Thoracic aorta (tissue), 2 donors: ENCODE measurements at regions not wholly inside any gene's neighbourhood (a gene's known extent, or its start where the extent isn't known, plus 50 kb on each side); places are given as distances from the start of the nearest gene placed in this dataset.

Source experiments
- ATAC-seq: fragments of 150-250 bp; one replicate; pipeline ENCODE4 v1.8.0; 2017; ENCODE audit warnings: low read depth; ENCODE audit not compliant: insufficient number of reproducible peaks, low FRiP score
- DNase-seq: peaks from one replicate; pipeline ENCODE4 v3.0.0-alpha.2; 2020; ENCODE audit warnings: low spot score
- H3K27ac ChIP-seq, 2 donors: fragments of 200-600 bp; sonication (generic); 1 replicate in 1 of 2; 2 replicates in 1 of 2; pipeline ENCODE4 v1.5.1; 2016; ENCODE audit warnings: mild to moderate bottlenecking in 2 of 2, moderate library complexity in 2 of 2
- H3K27me3 ChIP-seq: fragments of 200-600 bp; sonication (generic); replicated peaks from 2 replicates; pipeline ENCODE4 v1.6.0; 2016; ENCODE audit warnings: mild to moderate bottlenecking; ENCODE audit not compliant: insufficient read depth
- H3K36me3 ChIP-seq: fragments of 200-600 bp; sonication (generic); one replicate; pipeline ENCODE4 v1.5.1; 2016
- H3K4me1 ChIP-seq, 2 donors: fragments of 200-600 bp; sonication (generic); 1 replicate in 1 of 2; 2 replicates in 1 of 2; pipeline versions ENCODE4 v1.5.1 to v1.6.0; 2016; ENCODE audit warnings: low read depth in 2 of 2, mild to moderate bottlenecking in 1 of 2; ENCODE audit not compliant: control insufficient read depth in 1 of 2
- H3K4me3 ChIP-seq: fragments of 200-600 bp; sonication (generic); 2 replicates; pipeline ENCODE4 v1.5.1; 2016; ENCODE audit warnings: mild to moderate bottlenecking
- H3K9me3 ChIP-seq: fragments of 200-600 bp; sonication (generic); 2 replicates; pipeline ENCODE4 v1.5.1; 2016
- CTCF ChIP-seq: fragments of 200-600 bp; sonication (generic); IDR thresholded peaks from one replicate; pipeline ENCODE4 v1.5.1; 2019; ENCODE audit warnings: antibody characterized with exemption

GRCh38 chr5:103498800-103499551, 63.6 kb downstream of the NUDT12 start:
- no peak overlapping the region for H3K4me3 ChIP-seq
- H3K4me1 ChIP-seq = no peaks in the 10 kb centered on the region
- H3K9me3 ChIP-seq = no peaks in the 10 kb centered on the region
- TF ChIP-seq CTCF = no peak
- no peaks in the 10 kb centered on the region for H3K27me3 ChIP-seq
- no peak overlapping the region for H3K27ac ChIP-seq
- no peak for DNase-seq
- no peak for ATAC-seq
- no peaks in the 10 kb centered on the region for H3K36me3 ChIP-seq

DNA sequence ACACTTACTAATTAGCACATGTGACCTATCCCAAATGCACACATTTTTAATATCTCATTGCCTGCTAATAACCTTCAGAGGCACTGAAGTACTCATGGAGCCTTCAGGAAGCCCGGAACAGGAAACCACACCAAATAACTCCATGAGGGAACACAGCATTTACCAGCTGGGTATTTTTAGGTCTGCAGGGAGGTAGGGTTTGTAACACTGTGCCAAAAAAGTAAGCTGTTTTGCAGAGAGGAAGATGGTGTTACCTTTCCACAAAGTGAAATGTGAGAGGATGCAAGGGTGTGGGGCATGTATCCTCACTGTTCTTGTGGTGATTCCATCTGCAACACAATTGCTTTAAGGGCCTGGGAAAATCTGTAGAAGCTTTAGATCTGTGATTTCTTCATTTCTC, 64.4 kb downstream of the NUDT12 start:
- no peaks in the 10 kb centered on the region for H3K36me3 ChIP-seq
- TF ChIP-seq CTCF = no peak
- ATAC-seq = no peak
- no peaks in the 10 kb centered on the region for H3K27me3 ChIP-seq
- no peak for DNase-seq
- no peak overlapping the region for H3K4me3 ChIP-seq
- no peak overlapping the region for H3K27ac ChIP-seq
- H3K9me3 ChIP-seq = no peaks in the 10 kb centered on the region
- no peaks in the 10 kb centered on the region for H3K4me1 ChIP-seq

DNA sequence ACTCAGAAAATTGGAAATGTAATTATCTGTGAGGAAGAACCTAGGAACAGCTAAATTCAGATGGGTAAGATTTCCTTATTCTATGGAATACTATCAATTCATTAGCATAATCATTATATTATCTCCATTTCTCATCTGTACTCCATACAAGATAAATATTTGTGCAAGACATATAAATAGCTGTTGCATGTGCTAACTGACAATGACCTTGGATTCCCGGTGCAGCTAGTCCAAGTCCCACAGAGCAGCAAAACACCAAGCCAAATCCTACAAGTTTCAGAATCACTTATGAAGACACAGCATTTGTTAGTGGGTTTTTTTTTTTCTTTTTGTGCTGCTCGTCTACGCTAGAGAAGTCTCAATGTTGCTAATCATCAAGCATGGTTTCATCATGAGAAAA, 64.8 kb downstream of the NUDT12 start:
- H3K4me1 ChIP-seq = no peaks in the 10 kb centered on the region
- no peaks in the 10 kb centered on the region for H3K36me3 ChIP-seq
- no peak for TF ChIP-seq CTCF
- ATAC-seq (no peak), DNase-seq (no peak)
- no peaks in the 10 kb centered on the region for H3K27me3 ChIP-seq
- H3K4me3 ChIP-seq = no peak overlapping the region
- no peak overlapping the region for H3K27ac ChIP-seq
- H3K9me3 ChIP-seq = no peaks in the 10 kb centered on the region

DNA sequence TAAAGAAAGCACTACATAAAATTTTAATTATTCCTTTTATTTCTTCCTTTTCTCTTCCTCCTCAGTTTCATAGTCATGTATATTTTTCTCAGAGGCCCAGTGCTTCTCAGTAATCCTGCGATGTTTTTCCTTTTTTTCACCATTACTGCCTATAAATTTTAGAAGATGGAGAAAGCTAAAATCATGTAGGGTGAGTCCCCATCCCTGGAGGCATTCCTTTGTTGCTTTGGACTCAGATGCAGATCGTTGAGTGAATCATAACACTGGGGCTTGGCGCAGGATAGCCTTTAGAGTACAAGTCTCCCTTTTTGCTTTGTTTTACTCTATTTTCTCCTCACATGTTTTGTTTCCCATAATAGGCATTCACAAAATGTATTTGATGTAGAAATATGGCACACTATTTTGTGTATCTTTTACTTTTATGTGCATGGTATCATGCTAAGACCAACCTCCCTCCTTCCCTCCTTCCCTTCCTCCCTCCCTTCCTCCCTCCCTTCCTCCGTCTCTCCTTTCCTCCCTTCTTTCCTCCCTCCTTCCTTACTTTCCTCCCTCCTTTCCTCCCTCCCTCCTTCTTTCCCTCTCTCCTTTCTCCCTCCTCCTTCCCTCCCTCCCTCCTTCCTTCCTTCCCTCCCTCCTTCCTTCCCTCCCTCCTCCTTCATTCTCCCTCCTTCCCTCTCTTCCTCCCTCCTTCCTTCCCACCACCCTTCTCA, 72.4 kb downstream of the NUDT12 start:
- H3K36me3 ChIP-seq = no peaks in the 10 kb centered on the region
- H3K27me3 ChIP-seq = no peaks in the 10 kb centered on the region
- DNase-seq = no peak
- H3K27ac ChIP-seq = no peak overlapping the region
- H3K4me1 ChIP-seq = no peaks in the 10 kb centered on the region
- no peak overlapping the region for H3K4me3 ChIP-seq
- no peak for ATAC-seq
- no peak for TF ChIP-seq CTCF
- H3K9me3 ChIP-seq = no peaks in the 10 kb centered on the region

DNA sequence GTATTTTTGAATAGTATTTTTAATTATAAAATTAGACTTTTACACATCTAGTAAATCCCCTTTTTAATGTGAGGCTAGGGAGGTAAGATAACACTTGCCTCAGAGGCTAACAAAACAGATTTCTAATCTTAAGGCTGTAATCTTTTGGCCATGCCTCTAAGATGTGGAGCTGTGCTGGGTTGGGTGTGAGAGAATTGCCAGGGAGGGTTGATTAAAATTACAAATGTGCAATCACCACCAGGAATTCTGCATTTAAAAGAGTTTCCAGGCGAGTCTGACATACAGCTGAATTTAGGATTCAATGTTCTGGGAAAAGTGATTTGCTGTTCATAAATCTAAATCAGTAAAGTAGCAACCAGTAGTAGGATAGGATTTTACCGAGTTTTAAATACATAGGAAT, 73.3 kb downstream of the NUDT12 start:
- Histone ChIP-seq H3K27me3 (no peaks in the 10 kb centered on the region), H3K36me3 (no peaks in the 10 kb centered on the region), H3K4me3 (no peak overlapping the region), H3K9me3 (no peaks in the 10 kb centered on the region), H3K4me1 (no peaks in the 10 kb centered on the region), H3K27ac (no peak overlapping the region)
- ATAC-seq = no peak
- no peak for DNase-seq
- no peak for TF ChIP-seq CTCF
